ENCODE measurements at regions not wholly inside any gene's neighbourhood (a gene's known extent, or its start where the extent isn't known, plus 50 kb on each side); places are given as distances from the start of the nearest gene placed in this dataset.

GRCh38 chr10:63760034-63760707 is 239.0 kb downstream of the REEP3 start:
- TF ChIP-seq, protein P1, sequence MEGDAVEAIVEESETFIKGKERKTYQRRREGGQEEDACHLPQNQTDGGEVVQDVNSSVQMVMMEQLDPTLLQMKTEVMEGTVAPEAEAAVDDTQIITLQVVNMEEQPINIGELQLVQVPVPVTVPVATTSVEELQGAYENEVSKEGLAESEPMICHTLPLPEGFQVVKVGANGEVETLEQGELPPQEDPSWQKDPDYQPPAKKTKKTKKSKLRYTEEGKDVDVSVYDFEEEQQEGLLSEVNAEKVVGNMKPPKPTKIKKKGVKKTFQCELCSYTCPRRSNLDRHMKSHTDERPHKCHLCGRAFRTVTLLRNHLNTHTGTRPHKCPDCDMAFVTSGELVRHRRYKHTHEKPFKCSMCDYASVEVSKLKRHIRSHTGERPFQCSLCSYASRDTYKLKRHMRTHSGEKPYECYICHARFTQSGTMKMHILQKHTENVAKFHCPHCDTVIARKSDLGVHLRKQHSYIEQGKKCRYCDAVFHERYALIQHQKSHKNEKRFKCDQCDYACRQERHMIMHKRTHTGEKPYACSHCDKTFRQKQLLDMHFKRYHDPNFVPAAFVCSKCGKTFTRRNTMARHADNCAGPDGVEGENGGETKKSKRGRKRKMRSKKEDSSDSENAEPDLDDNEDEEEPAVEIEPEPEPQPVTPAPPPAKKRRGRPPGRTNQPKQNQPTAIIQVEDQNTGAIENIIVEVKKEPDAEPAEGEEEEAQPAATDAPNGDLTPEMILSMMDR (conservative IDR thresholded peaks at IDR 0.05; ENCODE audit: low read depth in 2 of 2) = no peak
- no peak for TF ChIP-seq CREB1 (CRISPR knock-in tag; IDR thresholded peaks at IDR 0.05; ENCODE audit: low read depth)
- no peak for TF ChIP-seq ZNF114 (CRISPR knock-in tag; IDR thresholded peaks at IDR 0.05)
- TF ChIP-seq JUNB (IDR thresholded peaks at IDR 0.05; ENCODE audit: unreplicated experiment) = no peak
- no peak for TF ChIP-seq EZH2 (IDR thresholded peaks at IDR 0.05; ENCODE audit: low read depth, unreplicated experiment)
- TF ChIP-seq, protein P2, sequence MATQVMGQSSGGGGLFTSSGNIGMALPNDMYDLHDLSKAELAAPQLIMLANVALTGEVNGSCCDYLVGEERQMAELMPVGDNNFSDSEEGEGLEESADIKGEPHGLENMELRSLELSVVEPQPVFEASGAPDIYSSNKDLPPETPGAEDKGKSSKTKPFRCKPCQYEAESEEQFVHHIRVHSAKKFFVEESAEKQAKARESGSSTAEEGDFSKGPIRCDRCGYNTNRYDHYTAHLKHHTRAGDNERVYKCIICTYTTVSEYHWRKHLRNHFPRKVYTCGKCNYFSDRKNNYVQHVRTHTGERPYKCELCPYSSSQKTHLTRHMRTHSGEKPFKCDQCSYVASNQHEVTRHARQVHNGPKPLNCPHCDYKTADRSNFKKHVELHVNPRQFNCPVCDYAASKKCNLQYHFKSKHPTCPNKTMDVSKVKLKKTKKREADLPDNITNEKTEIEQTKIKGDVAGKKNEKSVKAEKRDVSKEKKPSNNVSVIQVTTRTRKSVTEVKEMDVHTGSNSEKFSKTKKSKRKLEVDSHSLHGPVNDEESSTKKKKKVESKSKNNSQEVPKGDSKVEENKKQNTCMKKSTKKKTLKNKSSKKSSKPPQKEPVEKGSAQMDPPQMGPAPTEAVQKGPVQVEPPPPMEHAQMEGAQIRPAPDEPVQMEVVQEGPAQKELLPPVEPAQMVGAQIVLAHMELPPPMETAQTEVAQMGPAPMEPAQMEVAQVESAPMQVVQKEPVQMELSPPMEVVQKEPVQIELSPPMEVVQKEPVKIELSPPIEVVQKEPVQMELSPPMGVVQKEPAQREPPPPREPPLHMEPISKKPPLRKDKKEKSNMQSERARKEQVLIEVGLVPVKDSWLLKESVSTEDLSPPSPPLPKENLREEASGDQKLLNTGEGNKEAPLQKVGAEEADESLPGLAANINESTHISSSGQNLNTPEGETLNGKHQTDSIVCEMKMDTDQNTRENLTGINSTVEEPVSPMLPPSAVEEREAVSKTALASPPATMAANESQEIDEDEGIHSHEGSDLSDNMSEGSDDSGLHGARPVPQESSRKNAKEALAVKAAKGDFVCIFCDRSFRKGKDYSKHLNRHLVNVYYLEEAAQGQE (IDR thresholded peaks at IDR 0.05; ENCODE audit: unreplicated experiment) = no peak
- TF ChIP-seq POLR2AphosphoS5 (IDR thresholded peaks at IDR 0.05; ENCODE audit: low read depth) = no peak
- no peak for TF ChIP-seq EZH2phosphoT487 (IDR thresholded peaks at IDR 0.05; ENCODE audit: unreplicated experiment)
- no peak for TF ChIP-seq ZNF462 (CRISPR knock-in tag; IDR thresholded peaks at IDR 0.05)
- TF ChIP-seq STAT1 (IDR thresholded peaks at IDR 0.05; ENCODE audit: unreplicated experiment) = no peak
- no peak for TF ChIP-seq NANOG (IDR thresholded peaks at IDR 0.05; ENCODE audit: borderline replicate concordance)
- no peak for TF ChIP-seq ETS1 (IDR thresholded peaks at IDR 0.05)
- TF ChIP-seq ZNF331 (CRISPR knock-in tag; IDR thresholded peaks at IDR 0.05; ENCODE audit: low read depth) = no peak
